Suprapubic skin (tissue), 4 donors: ENCODE measurements at regions not wholly inside any gene's neighbourhood (a gene's known extent, or its start where the extent isn't known, plus 50 kb on each side); places are given as distances from the start of the nearest gene placed in this dataset.

Experiments used
- DNase-seq, 2 donors: peaks; one replicate each; pipeline ENCODE4 v3.0.0-alpha.2; 2019; ENCODE audit warnings: low spot score in 2 of 2
- H3K27ac ChIP-seq: fragments of 200-600 bp; sonication (generic); one replicate; pipeline ENCODE4 v1.5.1; 2019
- H3K27me3 ChIP-seq: fragments of 200-600 bp; sonication (generic); one replicate; pipeline ENCODE4 v1.5.1; 2019
- H3K36me3 ChIP-seq: fragments of 200-600 bp; sonication (generic); one replicate; pipeline ENCODE4 v1.5.1; 2019
- H3K4me1 ChIP-seq: fragments of 200-600 bp; sonication (generic); one replicate; pipeline ENCODE4 v1.5.1; 2019
- H3K4me3 ChIP-seq: fragments of 200-600 bp; sonication (generic); one replicate; pipeline ENCODE4 v1.5.1; 2019; ENCODE audit warnings: mild to moderate bottlenecking
- H3K9me3 ChIP-seq: fragments of 200-600 bp; sonication (generic); one replicate; pipeline ENCODE4 v1.5.1; 2019
- CTCF ChIP-seq, 2 donors: fragments of 200-600 bp in 1 of 2; fragments of 450-650 bp in 1 of 2; sonication (generic) in 1 of 2; IDR thresholded peaks; one replicate each; pipeline ENCODE4 v1.5.1; 2016 to 2019; ENCODE audit warnings: antibody characterized with exemption in 2 of 2, mild to moderate bottlenecking in 1 of 2, moderate library complexity in 1 of 2
- EP300 ChIP-seq: sonication (generic); formaldehyde crosslinking; IDR thresholded peaks from one replicate; pipeline ENCODE4 v1.6.1; 2017; ENCODE audit warnings: antibody characterized with exemption
- POLR2A ChIP-seq, 2 donors: fragments of 450-650 bp; IDR thresholded peaks; one replicate each; pipeline ENCODE4 v1.6.1; 2017; ENCODE audit warnings: antibody characterized with exemption in 2 of 2, mild to moderate bottlenecking in 2 of 2, moderate library complexity in 2 of 2
- POLR2AphosphoS5 ChIP-seq, 3 donors: sonication (generic); formaldehyde crosslinking; IDR thresholded peaks; one replicate each; pipeline ENCODE4 v1.6.1; 2017; ENCODE audit warnings: antibody characterized with exemption in 3 of 3
- WGBS: methylation state at CpG from one replicate; pipeline ENCODE4 v1.1.5; 2018; 5-methylcytosine and 5-hydroxymethylcytosine counted together

DNA sequence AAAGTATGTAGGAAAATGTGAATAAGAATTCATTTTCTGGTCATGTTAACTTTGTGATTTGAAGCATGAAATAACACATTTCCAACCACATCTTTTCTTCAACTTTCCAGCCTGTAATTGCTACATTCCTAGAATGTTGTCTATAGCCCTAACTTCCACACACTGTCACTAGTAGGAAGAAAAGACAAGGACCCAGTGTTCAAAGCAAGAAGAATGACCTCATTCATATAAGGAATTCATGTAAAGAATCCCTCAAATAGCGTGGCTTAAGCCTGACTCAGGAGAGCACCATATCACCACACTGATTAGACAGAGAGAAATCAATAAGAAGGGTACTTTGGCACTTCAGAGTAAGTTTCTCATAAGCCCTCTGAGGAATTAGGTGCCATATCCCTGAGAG, 318.7 kb upstream of the CHRM2 start:
- Histone ChIP-seq H3K27ac (no peak overlapping the region), H3K36me3 (no peaks in the 10 kb centered on the region), H3K27me3 (no peaks in the 10 kb centered on the region), H3K4me1 (no peaks in the 10 kb centered on the region), H3K9me3 (peaks cover 4% of the 10 kb centered on the region), H3K4me3 (no peak overlapping the region)
- DNase-seq = no peak
- no peak for TF ChIP-seq POLR2AphosphoS5 (IDR thresholded peaks at IDR 0.05)
- TF ChIP-seq POLR2A (IDR thresholded peaks at IDR 0.05) = no peak
- no peak for TF ChIP-seq EP300
- TF ChIP-seq CTCF (IDR thresholded peaks at IDR 0.05) = no peak
- WGBS = 85% methylated on average over 1 of the region's 1 CpG

DNA sequence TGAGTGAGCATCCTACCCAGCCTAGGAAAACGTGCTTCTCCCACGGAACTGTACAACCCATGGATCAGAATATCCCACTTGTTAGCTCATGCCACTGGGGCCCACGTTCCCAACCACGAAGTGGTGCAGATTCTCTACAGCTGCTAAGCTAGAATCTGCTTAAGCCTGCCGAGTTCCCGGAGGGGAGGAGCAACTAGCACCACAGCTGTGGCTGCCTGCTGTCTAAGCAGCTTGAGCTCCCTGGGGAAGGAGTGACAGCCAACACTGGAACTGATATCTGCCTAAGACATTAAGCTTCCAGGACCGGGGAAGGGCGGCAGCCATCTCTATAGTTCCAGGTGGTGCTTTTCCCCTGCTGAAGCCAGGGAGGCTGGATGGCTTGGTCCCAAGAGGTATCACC, 334.7 kb upstream of the CHRM2 start:
- Histone ChIP-seq H3K27ac (no peak overlapping the region), H3K27me3 (no peaks in the 10 kb centered on the region), H3K36me3 (no peaks in the 10 kb centered on the region), H3K4me3 (no peak overlapping the region), H3K4me1 (no peaks in the 10 kb centered on the region), H3K9me3 (peaks cover 7% of the 10 kb centered on the region)
- 72% methylated on average over 2 of the region's 8 CpGs for WGBS
- no peak for DNase-seq
- TF ChIP-seq CTCF (IDR thresholded peaks at IDR 0.05) = no peak
- no peak for TF ChIP-seq POLR2A (IDR thresholded peaks at IDR 0.05)
- no peak for TF ChIP-seq POLR2AphosphoS5 (IDR thresholded peaks at IDR 0.05)
- no peak for TF ChIP-seq EP300

DNA sequence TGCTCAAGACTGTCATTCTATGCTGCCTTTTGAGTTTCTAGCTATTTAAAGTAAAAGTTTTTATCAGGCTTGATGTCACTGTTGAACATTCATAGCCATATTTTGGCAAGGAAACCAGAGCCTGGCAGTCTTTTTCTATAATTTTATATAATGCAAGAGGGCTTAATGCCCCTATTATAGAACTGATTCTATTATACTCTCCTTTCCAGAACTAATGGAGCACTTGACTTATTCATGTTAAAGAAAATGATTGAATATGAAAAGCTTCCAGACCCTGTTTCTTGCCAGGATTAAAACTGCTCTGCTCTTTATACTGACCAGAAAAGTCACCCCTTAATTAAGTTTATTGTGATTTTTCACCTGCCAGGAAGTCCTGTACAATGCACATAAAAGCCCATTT, 337.6 kb upstream of the CHRM2 start:
- H3K27me3 ChIP-seq = no peaks in the 10 kb centered on the region
- no peak for TF ChIP-seq POLR2AphosphoS5 (IDR thresholded peaks at IDR 0.05)
- TF ChIP-seq CTCF (IDR thresholded peaks at IDR 0.05) = no peak
- no peak for TF ChIP-seq EP300
- TF ChIP-seq POLR2A (IDR thresholded peaks at IDR 0.05) = no peak
- H3K36me3 ChIP-seq = no peaks in the 10 kb centered on the region
- H3K4me1 ChIP-seq = no peaks in the 10 kb centered on the region
- no peak overlapping the region for H3K27ac ChIP-seq
- no peak overlapping the region for H3K4me3 ChIP-seq
- DNase-seq = no peak
- peaks cover 15% of the 10 kb centered on the region for H3K9me3 ChIP-seq

DNA sequence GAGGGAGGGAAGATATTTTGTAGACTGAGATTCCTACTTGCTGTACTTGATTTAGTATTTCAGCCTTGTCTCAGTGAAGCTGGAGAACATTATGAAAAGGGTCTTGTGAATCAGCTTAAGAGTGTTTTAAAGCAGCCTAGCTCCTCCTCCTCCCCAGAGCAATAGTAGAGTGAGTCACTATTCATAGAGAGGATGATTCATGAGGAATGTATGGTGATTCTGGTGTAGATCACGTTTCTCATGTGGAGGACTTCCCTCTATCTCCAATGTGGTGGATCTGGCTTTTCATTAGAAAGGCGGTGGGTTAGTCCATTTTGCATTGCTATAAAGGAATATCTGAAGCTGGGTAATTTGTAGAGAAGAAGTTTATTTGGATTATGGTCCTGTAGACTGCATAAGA, 340.1 kb upstream of the CHRM2 start:
- TF ChIP-seq POLR2AphosphoS5 (IDR thresholded peaks at IDR 0.05) = no peak
- no peak for TF ChIP-seq EP300
- TF ChIP-seq POLR2A (IDR thresholded peaks at IDR 0.05) = no peak
- no peak for TF ChIP-seq CTCF (IDR thresholded peaks at IDR 0.05)
- Histone ChIP-seq H3K36me3 (no peaks in the 10 kb centered on the region), H3K27ac (no peak overlapping the region), H3K9me3 (peaks cover 15% of the 10 kb centered on the region), H3K27me3 (no peaks in the 10 kb centered on the region), H3K4me3 (no peak overlapping the region), H3K4me1 (no peaks in the 10 kb centered on the region)
- 36% methylated on average over 2 of the region's 2 CpGs for WGBS
- DNase-seq = no peak

DNA sequence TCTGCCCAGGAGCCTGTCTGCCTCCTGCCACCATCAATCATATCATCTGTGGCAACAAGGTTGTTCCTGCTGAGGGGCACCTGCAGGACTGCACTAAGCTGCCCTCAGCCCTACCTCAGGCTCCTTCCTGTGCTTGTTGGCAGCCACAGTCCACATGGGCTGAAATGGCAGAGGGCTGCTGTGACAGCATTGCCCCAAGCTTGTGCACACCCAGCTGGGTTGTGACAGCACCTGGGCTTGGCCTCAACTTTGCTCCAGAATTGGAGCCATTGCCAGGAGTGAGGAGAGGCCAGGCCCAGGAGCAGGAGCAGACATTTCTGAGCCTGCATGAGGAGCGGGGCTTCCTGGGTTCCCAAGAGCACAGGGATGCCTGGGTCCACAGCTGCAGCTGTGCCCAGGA, 340.9 kb upstream of the CHRM2 start:
- WGBS = no CpG with 5 or more reads among the region's 1 CpG
- no peak for DNase-seq
- Histone ChIP-seq H3K4me3 (no peak overlapping the region), H3K4me1 (no peaks in the 10 kb centered on the region), H3K27me3 (no peaks in the 10 kb centered on the region), H3K36me3 (no peaks in the 10 kb centered on the region), H3K9me3 (peaks cover 15% of the 10 kb centered on the region), H3K27ac (no peak overlapping the region)
- TF ChIP-seq POLR2A (IDR thresholded peaks at IDR 0.05) = no peak

DNA sequence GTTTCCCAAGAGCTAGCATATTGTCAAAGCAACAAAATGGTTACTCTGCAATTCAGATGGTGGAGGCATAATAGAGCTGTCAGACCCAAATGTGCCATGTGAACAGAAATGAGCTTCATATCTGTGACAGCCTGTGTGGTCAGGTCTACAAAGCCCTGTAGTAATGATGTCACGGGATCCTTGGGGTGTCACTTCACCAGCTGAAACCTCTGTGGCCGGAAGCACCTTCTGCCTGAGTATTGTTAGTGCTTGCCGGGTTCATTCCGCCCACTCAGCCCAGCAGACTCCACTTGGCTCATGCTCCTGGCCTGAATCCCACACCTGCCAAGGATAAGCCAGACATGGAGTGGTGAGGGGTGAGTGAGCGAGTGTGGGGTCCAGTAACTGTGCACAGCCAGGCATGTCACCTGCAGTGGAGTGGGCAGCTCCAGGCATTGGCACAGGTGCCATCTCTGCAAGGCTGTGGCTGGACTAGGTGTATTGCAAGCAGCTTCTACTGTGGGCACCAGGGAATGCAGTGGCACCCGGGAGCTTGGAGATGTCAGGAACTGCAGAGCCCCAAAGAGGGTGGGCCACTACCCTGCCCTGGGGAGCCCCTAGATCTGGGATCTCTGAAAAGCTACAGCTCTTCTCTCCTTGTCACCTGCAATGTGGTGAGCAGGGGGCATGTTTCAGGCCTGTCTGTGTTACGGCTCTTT, 341.9 kb upstream of the CHRM2 start:
- DNase-seq = no peak
- Histone ChIP-seq H3K27me3 (no peaks in the 10 kb centered on the region), H3K36me3 (no peaks in the 10 kb centered on the region), H3K4me1 (no peaks in the 10 kb centered on the region), H3K4me3 (no peak overlapping the region), H3K27ac (no peak overlapping the region), H3K9me3 (peaks cover 15% of the 10 kb centered on the region)
- WGBS = 83% methylated on average over 6 of the region's 7 CpGs
- TF ChIP-seq CTCF (IDR thresholded peaks at IDR 0.05) = no peak
- no peak for TF ChIP-seq POLR2AphosphoS5 (IDR thresholded peaks at IDR 0.05)
- TF ChIP-seq POLR2A (IDR thresholded peaks at IDR 0.05) = no peak
- TF ChIP-seq EP300 = no peak
